ENCODE measurements at regions not wholly inside any gene's neighbourhood (a gene's known extent, or its start where the extent isn't known, plus 50 kb on each side); places are given as distances from the start of the nearest gene placed in this dataset.

DNA sequence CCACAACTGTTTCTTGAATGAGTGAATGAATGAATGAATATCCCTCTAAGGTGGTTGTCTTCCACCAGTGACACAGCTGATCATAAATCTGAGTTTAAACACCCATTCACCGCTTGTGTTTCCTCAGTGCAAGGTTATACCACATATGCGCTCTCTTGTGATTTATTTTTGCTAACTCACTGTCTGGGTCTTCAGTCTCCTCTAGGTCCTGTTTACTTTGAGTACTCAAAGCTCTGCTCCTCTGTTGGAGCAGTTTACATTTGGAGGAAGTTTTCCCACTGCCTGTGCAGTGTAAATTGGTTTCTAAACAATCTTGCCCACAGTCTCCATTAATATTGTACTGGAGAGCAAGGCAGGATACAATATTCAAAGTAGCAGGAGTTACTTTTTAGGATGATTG lies 212.6 kb upstream of the JADE1 start:
- 74% methylated on average over 2 of the region's 2 CpGs for WGBS (ENCODE audit: low lambda C conversion rate, missing lambda C conversion rate)
- H3K27ac ChIP-seq: peak overlapping the region; percentile 33
- no peak for TF ChIP-seq EZH2 (IDR thresholded peaks at IDR 0.05; ENCODE audit: borderline replicate concordance)
- no peak for TF ChIP-seq EZH2phosphoT487 (IDR thresholded peaks at IDR 0.05; ENCODE audit: low read depth, severe bottlenecking, unreplicated experiment)
- TF ChIP-seq, protein P1, sequence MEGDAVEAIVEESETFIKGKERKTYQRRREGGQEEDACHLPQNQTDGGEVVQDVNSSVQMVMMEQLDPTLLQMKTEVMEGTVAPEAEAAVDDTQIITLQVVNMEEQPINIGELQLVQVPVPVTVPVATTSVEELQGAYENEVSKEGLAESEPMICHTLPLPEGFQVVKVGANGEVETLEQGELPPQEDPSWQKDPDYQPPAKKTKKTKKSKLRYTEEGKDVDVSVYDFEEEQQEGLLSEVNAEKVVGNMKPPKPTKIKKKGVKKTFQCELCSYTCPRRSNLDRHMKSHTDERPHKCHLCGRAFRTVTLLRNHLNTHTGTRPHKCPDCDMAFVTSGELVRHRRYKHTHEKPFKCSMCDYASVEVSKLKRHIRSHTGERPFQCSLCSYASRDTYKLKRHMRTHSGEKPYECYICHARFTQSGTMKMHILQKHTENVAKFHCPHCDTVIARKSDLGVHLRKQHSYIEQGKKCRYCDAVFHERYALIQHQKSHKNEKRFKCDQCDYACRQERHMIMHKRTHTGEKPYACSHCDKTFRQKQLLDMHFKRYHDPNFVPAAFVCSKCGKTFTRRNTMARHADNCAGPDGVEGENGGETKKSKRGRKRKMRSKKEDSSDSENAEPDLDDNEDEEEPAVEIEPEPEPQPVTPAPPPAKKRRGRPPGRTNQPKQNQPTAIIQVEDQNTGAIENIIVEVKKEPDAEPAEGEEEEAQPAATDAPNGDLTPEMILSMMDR (IDR thresholded peaks at IDR 0.05; ENCODE audit: poor library complexity): no peak
- no peak overlapping the region for H3K4me3 ChIP-seq
- H4K20me1 ChIP-seq (ENCODE audit: insufficient read depth, poor library complexity, severe bottlenecking): no peaks in the 10 kb centered on the region
- no peak overlapping the region for H2AFZ ChIP-seq
- H3K79me2 ChIP-seq: no peaks in the 10 kb centered on the region
- H3K27me3 ChIP-seq: no peaks in the 10 kb centered on the region
- DNase-seq (ENCODE audit: low spot score): no peak
- H3K4me2 ChIP-seq: no peak overlapping the region
- H3K9me3 ChIP-seq (ENCODE audit: low read depth): no peaks in the 10 kb centered on the region
- H3K4me1 ChIP-seq (ENCODE audit: insufficient read depth): peaks cover 27% of the 10 kb centered on the region
- H3K9me2 ChIP-seq (replicated peaks; ENCODE audit: insufficient read depth): no peaks in the 10 kb centered on the region
- H3K36me3 ChIP-seq (replicated peaks; ENCODE audit: insufficient read depth, low read depth): no peaks in the 10 kb centered on the region

DNA sequence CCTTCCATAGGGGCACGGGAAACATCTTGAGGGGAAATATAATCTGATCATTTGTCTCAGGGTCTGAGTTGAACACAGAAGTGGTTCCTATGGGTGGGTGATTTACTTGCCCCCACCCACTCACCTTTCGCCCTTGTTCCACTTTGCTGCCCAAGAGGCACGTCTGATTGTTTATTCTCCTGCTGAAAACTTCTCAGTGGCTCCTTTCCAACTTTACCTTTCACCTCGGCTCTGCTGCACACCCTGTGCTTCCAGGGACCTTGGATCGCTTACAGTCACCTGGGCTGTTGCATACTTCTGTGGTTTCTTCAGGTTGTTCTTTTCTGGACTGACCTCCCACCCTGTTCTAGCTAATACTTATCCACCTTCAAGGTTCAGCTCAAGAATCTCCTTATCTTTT lies 213.4 kb upstream of the JADE1 start:
- 77% methylated on average over 5 of the region's 5 CpGs for WGBS (ENCODE audit: low lambda C conversion rate, missing lambda C conversion rate)
- no peaks in the 10 kb centered on the region for H3K27me3 ChIP-seq

GRCh38 chr4:128591482-128591881 lies 218.0 kb upstream of the JADE1 start:
- Histone ChIP-seq H3K27me3 (no peaks in the 10 kb centered on the region), H3K9me3 (ENCODE audit: low read depth) (no peaks in the 10 kb centered on the region), H3K4me1 (ENCODE audit: insufficient read depth) (no peaks in the 10 kb centered on the region), H3K4me2 (no peak overlapping the region), H3K27ac (no peak overlapping the region), H4K20me1 (ENCODE audit: insufficient read depth, poor library complexity, severe bottlenecking) (no peaks in the 10 kb centered on the region), H3K36me3 (replicated peaks; ENCODE audit: insufficient read depth, low read depth) (no peaks in the 10 kb centered on the region), H2AFZ (no peak overlapping the region), H3K9me2 (replicated peaks; ENCODE audit: insufficient read depth) (no peaks in the 10 kb centered on the region), H3K4me3 (no peak overlapping the region), H3K79me2 (no peaks in the 10 kb centered on the region)
- no peak for DNase-seq (ENCODE audit: low spot score)
- TF ChIP-seq, protein P1 (IDR thresholded peaks at IDR 0.05; ENCODE audit: poor library complexity): no peak
- no peak for TF ChIP-seq EZH2phosphoT487 (IDR thresholded peaks at IDR 0.05; ENCODE audit: low read depth, severe bottlenecking, unreplicated experiment)
- no peak for TF ChIP-seq EZH2 (IDR thresholded peaks at IDR 0.05; ENCODE audit: borderline replicate concordance)
- WGBS (ENCODE audit: low lambda C conversion rate, missing lambda C conversion rate): 81% methylated on average over 9 of the region's 9 CpGs

More for the DNA sequence above, 213.4 kb upstream of the JADE1 start:
- Histone ChIP-seq H3K4me2 (no peak overlapping the region), H3K27ac (peak overlapping the region; percentile 66), H3K9me3 (ENCODE audit: low read depth) (no peaks in the 10 kb centered on the region), H3K4me1 (ENCODE audit: insufficient read depth) (peaks cover 21% of the 10 kb centered on the region), H3K36me3 (replicated peaks; ENCODE audit: insufficient read depth, low read depth) (no peaks in the 10 kb centered on the region), H3K9me2 (replicated peaks; ENCODE audit: insufficient read depth) (no peaks in the 10 kb centered on the region), H3K4me3 (no peak overlapping the region), H4K20me1 (ENCODE audit: insufficient read depth, poor library complexity, severe bottlenecking) (no peaks in the 10 kb centered on the region), H2AFZ (no peak overlapping the region), H3K79me2 (no peaks in the 10 kb centered on the region)
- TF ChIP-seq EZH2phosphoT487 (IDR thresholded peaks at IDR 0.05; ENCODE audit: low read depth, severe bottlenecking, unreplicated experiment) (no peak), EZH2 (IDR thresholded peaks at IDR 0.05; ENCODE audit: borderline replicate concordance) (no peak)
- TF ChIP-seq, protein P1 (IDR thresholded peaks at IDR 0.05; ENCODE audit: poor library complexity): no peak
- DNase-seq (ENCODE audit: low spot score): no peak

GRCh38 chr4:128590773-128591172 lies 218.7 kb upstream of the JADE1 start:
- 69% methylated on average over 3 of the region's 3 CpGs for WGBS (ENCODE audit: low lambda C conversion rate, missing lambda C conversion rate)
- H3K27me3 ChIP-seq: no peaks in the 10 kb centered on the region
- H3K79me2 ChIP-seq: no peaks in the 10 kb centered on the region
- H3K4me2 ChIP-seq: no peak overlapping the region
- no peaks in the 10 kb centered on the region for H3K9me3 ChIP-seq (ENCODE audit: low read depth)
- no peaks in the 10 kb centered on the region for H4K20me1 ChIP-seq (ENCODE audit: insufficient read depth, poor library complexity, severe bottlenecking)
- no peaks in the 10 kb centered on the region for H3K36me3 ChIP-seq (replicated peaks; ENCODE audit: insufficient read depth, low read depth)
- no peak overlapping the region for H2AFZ ChIP-seq
- no peak overlapping the region for H3K4me3 ChIP-seq
- no peak for DNase-seq (ENCODE audit: low spot score)
- TF ChIP-seq EZH2 (IDR thresholded peaks at IDR 0.05; ENCODE audit: borderline replicate concordance): no peak
- no peak for TF ChIP-seq EZH2phosphoT487 (IDR thresholded peaks at IDR 0.05; ENCODE audit: low read depth, severe bottlenecking, unreplicated experiment)
- TF ChIP-seq, protein P1 (IDR thresholded peaks at IDR 0.05; ENCODE audit: poor library complexity): no peak
- H3K27ac ChIP-seq: no peak overlapping the region
- H3K9me2 ChIP-seq (replicated peaks; ENCODE audit: insufficient read depth): no peaks in the 10 kb centered on the region
- H3K4me1 ChIP-seq (ENCODE audit: insufficient read depth): no peaks in the 10 kb centered on the region

Data from hepatocyte (in vitro differentiated cells).